ENCODE measurements at regions not wholly inside any gene's neighbourhood (a gene's known extent, or its start where the extent isn't known, plus 50 kb on each side); places are given as distances from the start of the nearest gene placed in this dataset.

- TF ChIP-seq POLR2A (IDR thresholded peaks at IDR 0.05) (no peak), CTCF (IDR thresholded peaks at IDR 0.05) (no peak)
Observed at GRCh38 chr11:15539645-15540044, 424.9 kb downstream of the INSC start.
